IMR-90 (cell line): ENCODE measurements at regions not wholly inside any gene's neighbourhood (a gene's known extent, or its start where the extent isn't known, plus 50 kb on each side); places are given as distances from the start of the nearest gene placed in this dataset.

Experiments
- ATAC-seq: fragments of 200-7000 bp; cut with Tn5 transposase; 2 replicates; pipeline ENCODE4 v1.9.1; 2020; ENCODE audit warnings: low read depth, mild to moderate bottlenecking, moderate library complexity
- BruUV-seq: library from RNA; stranded (reverse); fragments of 400-500 nt; replicated peaks from 2 replicates; lab custom pipeline; 2021; lab: Mats Ljungman, UMichigan
- CTCF ChIA-PET: fragments of 300-600 bp; formaldehyde crosslinking; extraction: SDS; loops from one replicate; lab custom pipeline; 2021; ENCODE audit warnings: antibody characterized with exemption; lab: Yijun Ruan, JAX
- POLR2A ChIA-PET: fragments of 300-600 bp; sonication (Branson Sonifier 250); formaldehyde crosslinking; loops from one replicate; lab custom pipeline; 2022; ENCODE audit warnings: antibody characterized with exemption; ENCODE audit not compliant: unreplicated experiment; lab: Charles Lee
- DNase-seq: peaks from one replicate; pipeline ENCODE4 v3.0.0; 2013
- H2AFZ ChIP-seq: replicated peaks from 2 replicates; pipeline ENCODE3; 2013; ENCODE audit warnings: low read length, mild to moderate bottlenecking; ENCODE audit not compliant: poor library complexity
- H2AK5ac ChIP-seq: 2 replicates; pipeline ENCODE4 v1.6.1; 2013; ENCODE audit warnings: low read depth, low read length, inconsistent platforms
- H2AK9ac ChIP-seq: replicated peaks from 2 replicates; pipeline ENCODE3; 2013; ENCODE audit warnings: mild to moderate bottlenecking, low read depth, low read length, moderate library complexity; ENCODE audit not compliant: poor library complexity
- H2BK120ac ChIP-seq: 2 replicates; pipeline ENCODE4 v1.6.1; 2013; ENCODE audit warnings: low read depth, low read length, inconsistent platforms
- H2BK15ac ChIP-seq: 3 replicates; pipeline ENCODE4 v1.6.1; 2013; ENCODE audit warnings: low read depth, low read length, inconsistent platforms
- H2BK20ac ChIP-seq: 2 replicates; pipeline ENCODE4 v1.6.1; 2013; ENCODE audit warnings: low read depth, mild to moderate bottlenecking, inconsistent platforms, low read length, moderate library complexity
- H2BK5ac ChIP-seq: 2 replicates; pipeline ENCODE4 v1.6.1; 2013; ENCODE audit warnings: mild to moderate bottlenecking, low read depth, low read length, inconsistent platforms; ENCODE audit not compliant: poor library complexity, severe bottlenecking
- H3K14ac ChIP-seq: replicated peaks from 2 replicates; pipeline ENCODE4 v1.6.1; 2013; ENCODE audit warnings: low read depth, low read length, inconsistent platforms
- H3K18ac ChIP-seq: 2 replicates; pipeline ENCODE4 v1.6.1; 2013; ENCODE audit warnings: low read depth, low read length, control low read depth
- H3K23ac ChIP-seq: 2 replicates; pipeline ENCODE4 v1.6.1; 2013; ENCODE audit warnings: low read depth, low read length, inconsistent platforms
- H3K27ac ChIP-seq: 2 replicates; pipeline ENCODE4 v1.5.1; 2013; ENCODE audit warnings: mild to moderate bottlenecking, control low read depth, low read length; ENCODE audit not compliant: insufficient read depth
- H3K27me3 ChIP-seq: 2 replicates; pipeline ENCODE4 v1.6.1; 2013; ENCODE audit warnings: low read length; ENCODE audit not compliant: control insufficient read depth, insufficient read depth
- H3K36me3 ChIP-seq: 2 replicates; pipeline ENCODE4 v1.6.1; 2013; ENCODE audit warnings: low read length, mixed read lengths; ENCODE audit not compliant: control insufficient read depth, insufficient read depth
- H3K4ac ChIP-seq: 2 replicates; pipeline ENCODE4 v1.6.1; 2013; ENCODE audit warnings: low read depth, low read length, inconsistent platforms
- H3K4me1 ChIP-seq: 2 replicates; pipeline ENCODE4 v1.6.1; 2013; ENCODE audit warnings: low read length, mixed read lengths; ENCODE audit not compliant: control insufficient read depth, insufficient read depth
- H3K4me2 ChIP-seq: 2 replicates; pipeline ENCODE4 v1.6.1; 2013; ENCODE audit warnings: low read depth, mild to moderate bottlenecking, control low read depth, low read length, moderate library complexity
- H3K4me3 ChIP-seq: 2 replicates; pipeline ENCODE4 v1.5.1; 2013; ENCODE audit warnings: low read depth, mild to moderate bottlenecking, control low read depth, low read length, moderate library complexity; ENCODE audit not compliant: insufficient read depth
- H3K56ac ChIP-seq: 2 replicates; pipeline ENCODE4 v1.6.1; 2013; ENCODE audit warnings: low read length, inconsistent platforms; ENCODE audit not compliant: insufficient read depth; ENCODE audit errors: extremely low read depth
- H3K79me1 ChIP-seq, 2 experiments: 2 replicates each; pipeline ENCODE4 v1.6.1; 2013; ENCODE audit warnings: low read length in 2 of 2, inconsistent platforms in 1 of 2, low read depth in 1 of 2
- H3K9ac ChIP-seq: 2 replicates; pipeline ENCODE4 v1.6.1; 2013; ENCODE audit warnings: low read depth, low read length, control low read depth
- H3K9me1 ChIP-seq: 2 replicates; pipeline ENCODE4 v1.6.1; 2013; ENCODE audit warnings: low read length, inconsistent platforms; ENCODE audit not compliant: insufficient read depth
- H3K9me3 ChIP-seq: 2 replicates; pipeline ENCODE4 v1.6.1; 2013; ENCODE audit warnings: low read length; ENCODE audit not compliant: control insufficient read depth, insufficient read depth
- H4K20me1 ChIP-seq: 2 replicates; pipeline ENCODE4 v1.6.1; 2013; ENCODE audit warnings: low read length, inconsistent platforms; ENCODE audit not compliant: insufficient read depth
- H4K5ac ChIP-seq: 2 replicates; pipeline ENCODE4 v1.6.1; 2013; ENCODE audit warnings: mild to moderate bottlenecking, low read depth, low read length, control low read depth
- H4K8ac ChIP-seq, 2 experiments: 2 replicates each; pipeline ENCODE4 v1.6.1; 2013; ENCODE audit warnings: low read depth in 2 of 2, low read length in 2 of 2, control low read depth in 1 of 2, inconsistent platforms in 1 of 2
- H4K91ac ChIP-seq: 2 replicates; pipeline ENCODE4 v1.6.1; 2013; ENCODE audit warnings: low read depth, low read length, inconsistent platforms; ENCODE audit not compliant: insufficient read depth
- BHLHE40 ChIP-seq: fragments of 150-350 bp; IDR thresholded peaks from 2 replicates; pipeline ENCODE4 v1.6.1; 2016; ENCODE audit warnings: mild to moderate bottlenecking, low read depth, low read length
- CEBPB ChIP-seq: IDR thresholded peaks from 2 replicates; pipeline ENCODE4 v1.6.1; 2012; ENCODE audit warnings: low read depth, low read length, improper control_type of control experiment
- CHD1 ChIP-seq: IDR thresholded peaks from 2 replicates; pipeline ENCODE4 v1.6.1; 2012; ENCODE audit warnings: low read depth, low read length, improper control_type of control experiment
- FOS ChIP-seq: fragments of 150-350 bp; IDR thresholded peaks from 2 replicates; pipeline ENCODE4 v1.6.1; 2016; ENCODE audit warnings: low read depth, low read length
- MAFK ChIP-seq: IDR thresholded peaks from 2 replicates; pipeline ENCODE4 v1.6.1; 2012; ENCODE audit warnings: low read depth, low read length, improper control_type of control experiment
- MXI1 ChIP-seq: IDR thresholded peaks from 2 replicates; pipeline ENCODE4 v1.6.1; 2012; ENCODE audit warnings: low read depth, mild to moderate bottlenecking, low read length, moderate library complexity, borderline replicate concordance
- POLR2A ChIP-seq: IDR thresholded peaks from 2 replicates; pipeline ENCODE4 v1.6.1; 2012; ENCODE audit warnings: mild to moderate bottlenecking, low read depth, low read length
- RAD21 ChIP-seq: IDR thresholded peaks from 2 replicates; pipeline ENCODE4 v1.6.1; 2012; ENCODE audit warnings: low read length, improper control_type of control experiment
- RFX5 ChIP-seq: IDR thresholded peaks from 2 replicates; pipeline ENCODE4 v1.8.0; 2012; ENCODE audit warnings: low read depth, mild to moderate bottlenecking, low read length, moderate library complexity
- WGBS, 2 experiments: methylation state at CpG; one replicate each; pipeline versions ENCODE4 v1.1.5 to v1.1.7; 2013; ENCODE audit warnings: missing lambda C conversion rate in 2 of 2; ENCODE audit not compliant: insufficient read length in 1 of 2; ENCODE audit errors: extremely low coverage in 2 of 2; 5-methylcytosine and 5-hydroxymethylcytosine counted together
- dilution Hi-C: fragments of 300-500 bp; cut with HindIII; formaldehyde crosslinking; loops from one replicate; pipeline ENCODE4 v1.14.3; 2018; ENCODE audit warnings: low sequenced_read_pairs; ENCODE audit not compliant: unreplicated experiment
- in situ Hi-C: fragments of 300-500 bp; cut with MboI; formaldehyde crosslinking; loops from 3 replicates; pipeline ENCODE4 v1.14.3; 2019; ENCODE audit warnings: low sequenced_read_pairs, inconsistent platforms, mixed read lengths
- intact Hi-C: fragments of 100-400 bp; cut with micrococcal nuclease; formaldehyde crosslinking; loops from 2 replicates; pipeline ENCODE4 v1.10.0; 2022
- TF ChIP-seq, protein P1 (sequence below): fragments of 150-350 bp; IDR thresholded peaks from 2 replicates; pipeline ENCODE4 v1.6.1; 2016; ENCODE audit warnings: low read depth, mild to moderate bottlenecking, low read length, moderate library complexity, borderline replicate concordance
- TF ChIP-seq, protein P2 (sequence below): conservative IDR thresholded peaks from 2 replicates; pipeline ENCODE4 v1.5.1; 2012; ENCODE audit warnings: mild to moderate bottlenecking, low read depth, low read length, improper control_type of control experiment
- TF ChIP-seq, protein P3 (sequence below): fragments of 150-350 bp; IDR thresholded peaks from 2 replicates; pipeline ENCODE4 v1.6.1; 2017; ENCODE audit warnings: mild to moderate bottlenecking, antibody characterized with exemption, low read length, low read depth

DNA sequence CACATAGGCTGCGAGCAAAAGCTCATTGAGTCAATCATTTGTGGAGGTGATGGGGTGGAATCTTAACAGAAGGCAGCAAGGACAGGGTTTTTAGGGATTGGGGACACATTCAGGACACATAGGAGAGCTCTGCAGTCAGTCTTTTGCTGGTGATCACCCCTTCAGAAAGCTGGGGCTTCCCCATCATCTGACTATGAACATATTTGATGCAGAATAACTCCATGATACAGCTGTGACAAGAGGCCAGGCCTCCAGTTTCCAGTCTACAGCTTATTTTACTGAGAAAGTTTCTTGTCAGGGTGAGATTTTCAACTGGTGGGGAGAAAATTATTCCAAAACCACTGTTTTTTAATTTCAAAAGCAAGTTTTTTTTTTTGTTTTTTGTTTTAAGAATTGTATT, 134.2 kb downstream of the TMEM30B start:
- H4K5ac ChIP-seq, result peak overlapping the region; percentile 96
- peak overlapping the region; percentile 99 for H3K4ac ChIP-seq
- H3K4me1 ChIP-seq, result peaks cover 32% of the 10 kb centered on the region
- peaks cover 0 to 20% of the 10 kb centered on the region in 2 experiments; a peak in 2 of 4 replicates for H3K79me1 ChIP-seq
- no TSS peak for BruUV-seq
- H3K23ac ChIP-seq, result peak overlapping the region; percentile 82
- CTCF ChIA-PET, result interaction anchor here (0.6 to 2.2 kb wide), 5 partner anchors 24 to 220 kb away, joined by 3 to 7 read pairs (median 6); no protein-coding TSS in a partner anchor
- H3K18ac ChIP-seq, result peak overlapping the region; percentile 97
- H2AK5ac ChIP-seq, result peak overlapping the region; percentile 98
- no peak overlapping the region for H3K4me3 ChIP-seq
- peaks cover 27% of the 10 kb centered on the region for H3K9me1 ChIP-seq
- H3K4me2 ChIP-seq, result no peak overlapping the region; the same call in 1 of the 2 replicates
- DNase-seq (no peak), ATAC-seq (no peak)
- POLR2A ChIA-PET, result interaction anchor here (0.6 to 1.9 kb wide), 4 partner anchors 44 to 106 kb away, joined by 3 to 8 read pairs (median 4); no protein-coding TSS in a partner anchor
- peak overlapping the region; percentile 79 for H2AFZ ChIP-seq
- no peak for TF ChIP-seq CHD1
- TF ChIP-seq MXI1, result no peak
- TF ChIP-seq CEBPB, result no peak
- TF ChIP-seq, protein P1, sequence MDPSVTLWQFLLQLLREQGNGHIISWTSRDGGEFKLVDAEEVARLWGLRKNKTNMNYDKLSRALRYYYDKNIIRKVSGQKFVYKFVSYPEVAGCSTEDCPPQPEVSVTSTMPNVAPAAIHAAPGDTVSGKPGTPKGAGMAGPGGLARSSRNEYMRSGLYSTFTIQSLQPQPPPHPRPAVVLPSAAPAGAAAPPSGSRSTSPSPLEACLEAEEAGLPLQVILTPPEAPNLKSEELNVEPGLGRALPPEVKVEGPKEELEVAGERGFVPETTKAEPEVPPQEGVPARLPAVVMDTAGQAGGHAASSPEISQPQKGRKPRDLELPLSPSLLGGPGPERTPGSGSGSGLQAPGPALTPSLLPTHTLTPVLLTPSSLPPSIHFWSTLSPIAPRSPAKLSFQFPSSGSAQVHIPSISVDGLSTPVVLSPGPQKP, result no peak
- TF ChIP-seq RFX5, result no peak
- TF ChIP-seq BHLHE40, result no peak
- no peak for TF ChIP-seq MAFK
- TF ChIP-seq FOS, result no peak
- TF ChIP-seq, protein P2, sequence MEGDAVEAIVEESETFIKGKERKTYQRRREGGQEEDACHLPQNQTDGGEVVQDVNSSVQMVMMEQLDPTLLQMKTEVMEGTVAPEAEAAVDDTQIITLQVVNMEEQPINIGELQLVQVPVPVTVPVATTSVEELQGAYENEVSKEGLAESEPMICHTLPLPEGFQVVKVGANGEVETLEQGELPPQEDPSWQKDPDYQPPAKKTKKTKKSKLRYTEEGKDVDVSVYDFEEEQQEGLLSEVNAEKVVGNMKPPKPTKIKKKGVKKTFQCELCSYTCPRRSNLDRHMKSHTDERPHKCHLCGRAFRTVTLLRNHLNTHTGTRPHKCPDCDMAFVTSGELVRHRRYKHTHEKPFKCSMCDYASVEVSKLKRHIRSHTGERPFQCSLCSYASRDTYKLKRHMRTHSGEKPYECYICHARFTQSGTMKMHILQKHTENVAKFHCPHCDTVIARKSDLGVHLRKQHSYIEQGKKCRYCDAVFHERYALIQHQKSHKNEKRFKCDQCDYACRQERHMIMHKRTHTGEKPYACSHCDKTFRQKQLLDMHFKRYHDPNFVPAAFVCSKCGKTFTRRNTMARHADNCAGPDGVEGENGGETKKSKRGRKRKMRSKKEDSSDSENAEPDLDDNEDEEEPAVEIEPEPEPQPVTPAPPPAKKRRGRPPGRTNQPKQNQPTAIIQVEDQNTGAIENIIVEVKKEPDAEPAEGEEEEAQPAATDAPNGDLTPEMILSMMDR, result no peak
- no peak for TF ChIP-seq RAD21
- no peak for TF ChIP-seq POLR2A
- TF ChIP-seq, protein P3, sequence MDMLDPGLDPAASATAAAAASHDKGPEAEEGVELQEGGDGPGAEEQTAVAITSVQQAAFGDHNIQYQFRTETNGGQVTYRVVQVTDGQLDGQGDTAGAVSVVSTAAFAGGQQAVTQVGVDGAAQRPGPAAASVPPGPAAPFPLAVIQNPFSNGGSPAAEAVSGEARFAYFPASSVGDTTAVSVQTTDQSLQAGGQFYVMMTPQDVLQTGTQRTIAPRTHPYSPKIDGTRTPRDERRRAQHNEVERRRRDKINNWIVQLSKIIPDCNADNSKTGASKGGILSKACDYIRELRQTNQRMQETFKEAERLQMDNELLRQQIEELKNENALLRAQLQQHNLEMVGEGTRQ, result no peak
- peak overlapping the region; percentile 96 for H3K56ac ChIP-seq
- peak overlapping the region; percentile 97 for H2BK5ac ChIP-seq
- in situ Hi-C loops, result no loop called here
- H3K27ac ChIP-seq, result peak overlapping the region; percentile 92
- H3K36me3 ChIP-seq, result no peaks in the 10 kb centered on the region
- H4K20me1 ChIP-seq, result no peaks in the 10 kb centered on the region
- no peaks in the 10 kb centered on the region for H3K27me3 ChIP-seq
- dilution Hi-C loops, result no loop called here
- H2AK9ac ChIP-seq, result peak overlapping the region; percentile 93
- peak overlapping the region; percentile 77 for H3K14ac ChIP-seq
- H2BK20ac ChIP-seq, result peak overlapping the region; percentile 98
- peak overlapping the region; percentile 57 for H3K9ac ChIP-seq
- no CpG with 5 or more reads among the region's 1 CpG for WGBS, 2 experiments
- peak overlapping the region; percentile 99 for H2BK120ac ChIP-seq
- intact Hi-C loops, result loop anchor here (2.0 to 5.0 kb wide), 4 partner anchors 35 to 500 kb away; partner anchors contain the start of genes SIX1, SLC38A6 and TRMT5
- peaks cover 2% of the 10 kb centered on the region; the same call in 1 of the 2 replicates for H3K9me3 ChIP-seq
- H2BK15ac ChIP-seq, result peak overlapping the region; percentile 99
- peak overlapping the region; percentile 94 for H4K91ac ChIP-seq
- peak overlapping the region; percentile 96 to 97 for H4K8ac ChIP-seq
